ENCODE measurements at regions not wholly inside any gene's neighbourhood (a gene's known extent, or its start where the extent isn't known, plus 50 kb on each side); places are given as distances from the start of the nearest gene placed in this dataset.
"Not testable (repeated sequence)": the region's sequence is repeated elsewhere in the genome, so short reads cannot be mapped to it uniquely, and the experiment has no call there.

GRCh38 chr4:52369649-52370048 is 289.5 kb downstream of the USP46 start:
- no peak for DNase-seq (ENCODE audit: low read depth in 4 of 4, low spot score in 3 of 4)

- DNase-seq (ENCODE audit: low read depth in 4 of 4, low spot score in 3 of 4): no peak
Observed at GRCh38 chr4:52370576-52370975, 288.5 kb downstream of the USP46 start.

GRCh38 chr4:52371841-52372240 is 287.3 kb downstream of the USP46 start:
- DNase-seq (ENCODE audit: low read depth in 4 of 4, low spot score in 3 of 4): no peak

GRCh38 chr4:52372269-52372668 is 286.8 kb downstream of the USP46 start:
- DNase-seq (ENCODE audit: low read depth in 4 of 4, low spot score in 3 of 4): no peak

GRCh38 chr4:52372747-52373146 is 286.4 kb downstream of the USP46 start:
- DNase-seq (ENCODE audit: low read depth in 4 of 4, low spot score in 3 of 4): no peak

GRCh38 chr4:52373650-52374049 is 285.5 kb downstream of the USP46 start:
- no peak for DNase-seq (ENCODE audit: low read depth in 4 of 4, low spot score in 3 of 4)

GRCh38 chr4:52374877-52375276 is 284.2 kb downstream of the USP46 start:
- no peak for DNase-seq (ENCODE audit: low read depth in 4 of 4, low spot score in 3 of 4)

GRCh38 chr4:52376132-52376704 is 282.9 kb downstream of the USP46 start:
- DNase-seq (ENCODE audit: low read depth in 4 of 4, low spot score in 3 of 4): peak in 1 of 4 donors; percentile 40

GRCh38 chr4:52377563-52377962 is 281.5 kb downstream of the USP46 start:
- no peak for DNase-seq (ENCODE audit: low read depth in 4 of 4, low spot score in 3 of 4)

GRCh38 chr4:52407545-52407944 is 251.6 kb downstream of the USP46 start:
- DNase-seq (ENCODE audit: low read depth in 4 of 4, low spot score in 3 of 4): no peak

- no peak for DNase-seq (ENCODE audit: low read depth in 4 of 4, low spot score in 3 of 4)
Observed at GRCh38 chr4:52408032-52408431, 251.1 kb downstream of the USP46 start.

GRCh38 chr4:52408471-52408870 is 250.6 kb downstream of the USP46 start:
- no peak for DNase-seq (ENCODE audit: low read depth in 4 of 4, low spot score in 3 of 4)

GRCh38 chr4:52409766-52410165 is 249.3 kb downstream of the USP46 start:
- DNase-seq (ENCODE audit: low read depth in 4 of 4, low spot score in 3 of 4): not testable (repeated sequence)

- no peak for DNase-seq (ENCODE audit: low read depth in 4 of 4, low spot score in 3 of 4)
Observed at GRCh38 chr4:52410971-52411370, 248.1 kb downstream of the USP46 start.

- no peak for DNase-seq (ENCODE audit: low read depth in 4 of 4, low spot score in 3 of 4)
Observed at GRCh38 chr4:52420330-52420729, 238.8 kb downstream of the USP46 start.

- DNase-seq (ENCODE audit: low read depth in 4 of 4, low spot score in 3 of 4): no peak
Observed at GRCh38 chr4:52421811-52422213, 237.3 kb downstream of the USP46 start.

GRCh38 chr4:52423967-52424366 is 235.1 kb downstream of the USP46 start:
- no peak for DNase-seq (ENCODE audit: low read depth in 4 of 4, low spot score in 3 of 4)

GRCh38 chr4:52425751-52426326 is 233.3 kb downstream of the USP46 start:
- no peak for DNase-seq (ENCODE audit: low read depth in 4 of 4, low spot score in 3 of 4)

- DNase-seq (ENCODE audit: low read depth in 4 of 4, low spot score in 3 of 4): peak in 3 of 4 donors; percentile 53 to 55 (median 53)
Observed at GRCh38 chr4:52431410-52431809, 227.7 kb downstream of the USP46 start.

- peak; percentile 36 to 45 (median 39) for DNase-seq (ENCODE audit: low read depth in 4 of 4, low spot score in 3 of 4)
Observed at GRCh38 chr4:52431869-52432268, 227.2 kb downstream of the USP46 start.

- not testable (repeated sequence) for DNase-seq (ENCODE audit: low read depth in 4 of 4, low spot score in 3 of 4)
Observed at GRCh38 chr4:52442524-52442923, 216.6 kb downstream of the USP46 start.

GRCh38 chr4:52472444-52472843 is 186.7 kb downstream of the USP46 start:
- no peak for DNase-seq (ENCODE audit: low read depth in 4 of 4, low spot score in 3 of 4)
